ENCODE measurements at regions not wholly inside any gene's neighbourhood (a gene's known extent, or its start where the extent isn't known, plus 50 kb on each side); places are given as distances from the start of the nearest gene placed in this dataset.

- CTCF ChIA-PET: interaction anchor here (1.9 kb wide), 1 partner anchor 9 kb away, joined by 6 read pairs; no protein-coding TSS in a partner anchor
- no peaks in the 10 kb centered on the region for H4K20me1 ChIP-seq (ENCODE audit: control insufficient read depth, insufficient read depth)
- H3K4me2 ChIP-seq (ENCODE audit: control insufficient read depth, insufficient read depth): no peak overlapping the region
- H3K4me1 ChIP-seq (ENCODE audit: control insufficient read depth, insufficient read depth, low read length): no peaks in the 10 kb centered on the region
- FAIRE-seq (no peak), ATAC-seq (no peak), DNase-seq (ENCODE audit: low read depth, low spot score) (no peak)
- no peak overlapping the region for H2AFZ ChIP-seq (ENCODE audit: control insufficient read depth, low read depth, low read length)
- H3K9ac ChIP-seq (ENCODE audit: control insufficient read depth, insufficient read depth, low read length): no peak overlapping the region
- no peaks in the 10 kb centered on the region for H3K36me3 ChIP-seq (ENCODE audit: control insufficient read depth in 2 of 2, insufficient read depth in 2 of 2, low read length in 1 of 2)
- 25% methylated on average over 3 of the region's 3 CpGs for WGBS (ENCODE audit: insufficient coverage, insufficient replicate concordance, low lambda C conversion rate, missing lambda C conversion rate)
- SMC1A ChIA-PET (ENCODE audit: uncharacterized antibody, unreplicated experiment): no interaction called here
- intact Hi-C loops (cut with micrococcal nuclease; ENCODE audit: unreplicated experiment) (no loop called here), in situ Hi-C loops (cut with MboI) (no loop called here)
- H3K79me2 ChIP-seq (ENCODE audit: control insufficient read depth, insufficient read depth, low read length): no peaks in the 10 kb centered on the region
- H3K27me3 ChIP-seq (replicated peaks in 1 of 2; ENCODE audit: control insufficient read depth in 2 of 2, insufficient read depth in 2 of 2, low read length in 1 of 2): no peaks in the 10 kb centered on the region
- no peak overlapping the region for H3K4me3 ChIP-seq
- RAD21 ChIA-PET (ENCODE audit: unreplicated experiment): no interaction called here
- no peaks in the 10 kb centered on the region for H3K9me3 ChIP-seq (replicated peaks; ENCODE audit: control insufficient read depth, insufficient read depth, low read length)
- H3K27ac ChIP-seq (ENCODE audit: control insufficient read depth, insufficient read depth): no peak overlapping the region
- TF ChIP-seq, protein P1, sequence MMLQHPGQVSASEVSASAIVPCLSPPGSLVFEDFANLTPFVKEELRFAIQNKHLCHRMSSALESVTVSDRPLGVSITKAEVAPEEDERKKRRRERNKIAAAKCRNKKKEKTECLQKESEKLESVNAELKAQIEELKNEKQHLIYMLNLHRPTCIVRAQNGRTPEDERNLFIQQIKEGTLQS (IDR thresholded peaks at IDR 0.05; ENCODE audit: borderline replicate concordance, extremely low read depth, low read depth, low read length): no peak
- POLR2A ChIA-PET: no interaction called here
- no TSS peak for BruUV-seq (replicated peaks)
These were observed 366.3 kb upstream of the LRRC3B start for GRCh38 chr3:26256224-26256623.

GRCh38 chr3:26259176-26259575 is 363.4 kb upstream of the LRRC3B start:
- no peaks in the 10 kb centered on the region for H3K36me3 ChIP-seq (ENCODE audit: control insufficient read depth in 2 of 2, insufficient read depth in 2 of 2, low read length in 1 of 2)
- in situ Hi-C loops (cut with MboI): no loop called here

More at GRCh38 chr3:26259176-26259575, 363.4 kb upstream of the LRRC3B start:
- H3K9me3 ChIP-seq (replicated peaks; ENCODE audit: control insufficient read depth, insufficient read depth, low read length): no peaks in the 10 kb centered on the region
- no peaks in the 10 kb centered on the region for H3K4me1 ChIP-seq (ENCODE audit: control insufficient read depth, insufficient read depth, low read length)
- H3K9ac ChIP-seq (ENCODE audit: control insufficient read depth, insufficient read depth, low read length): no peak overlapping the region
- H3K79me2 ChIP-seq (ENCODE audit: control insufficient read depth, insufficient read depth, low read length): no peaks in the 10 kb centered on the region
- TF ChIP-seq SREBF1 (IDR thresholded peaks at IDR 0.05; ENCODE audit: low read length) (no peak), NR2C2 (IDR thresholded peaks at IDR 0.05; ENCODE audit: borderline replicate concordance, control insufficient read depth, insufficient read length, low read depth) (no peak), ATF7 (IDR thresholded peaks at IDR 0.05; ENCODE audit: low read depth) (no peak), POLR2A (IDR thresholded peaks at IDR 0.05; ENCODE audit: low read depth, low read length) (no peak), MEF2A (IDR thresholded peaks at IDR 0.05; ENCODE audit: insufficient read depth, low read depth, low read length) (no peak), MXI1 (IDR thresholded peaks at IDR 0.05; ENCODE audit: low read depth, low read length) (no peak), SP1 (IDR thresholded peaks at IDR 0.05; ENCODE audit: low read depth, low read length) (no peak)
- TF ChIP-seq, protein P2, sequence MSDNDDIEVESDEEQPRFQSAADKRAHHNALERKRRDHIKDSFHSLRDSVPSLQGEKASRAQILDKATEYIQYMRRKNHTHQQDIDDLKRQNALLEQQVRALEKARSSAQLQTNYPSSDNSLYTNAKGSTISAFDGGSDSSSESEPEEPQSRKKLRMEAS (IDR thresholded peaks at IDR 0.05; ENCODE audit: low read depth, low read length): no peak
- WGBS (ENCODE audit: insufficient coverage, insufficient replicate concordance, low lambda C conversion rate, missing lambda C conversion rate): 25% methylated on average over 3 of the region's 3 CpGs
- POLR2A ChIA-PET: no interaction called here
- CTCF ChIA-PET: no interaction called here
- ATAC-seq (no peak), DNase-seq (ENCODE audit: low read depth, low spot score) (no peak), FAIRE-seq (no peak)
- no peak overlapping the region for H3K27ac ChIP-seq (ENCODE audit: control insufficient read depth, insufficient read depth)
- intact Hi-C loops (cut with micrococcal nuclease; ENCODE audit: unreplicated experiment): no loop called here
- BruUV-seq (replicated peaks): no TSS peak
- H2AFZ ChIP-seq (ENCODE audit: control insufficient read depth, low read depth, low read length): no peak overlapping the region
- H3K4me3 ChIP-seq: no peak overlapping the region
- H3K4me2 ChIP-seq (ENCODE audit: control insufficient read depth, insufficient read depth): no peak overlapping the region
- SMC1A ChIA-PET (ENCODE audit: uncharacterized antibody, unreplicated experiment): interaction anchor here (0.6 kb wide), 1 partner anchor 51 kb away, joined by 3 read pairs; no protein-coding TSS in a partner anchor
- no peaks in the 10 kb centered on the region for H4K20me1 ChIP-seq (ENCODE audit: control insufficient read depth, insufficient read depth)
- no peaks in the 10 kb centered on the region for H3K27me3 ChIP-seq (replicated peaks in 1 of 2; ENCODE audit: control insufficient read depth in 2 of 2, insufficient read depth in 2 of 2, low read length in 1 of 2)
- RAD21 ChIA-PET (ENCODE audit: unreplicated experiment): no interaction called here
